OCI-LY3 (cell line): ENCODE measurements at regions not wholly inside any gene's neighbourhood (a gene's known extent, or its start where the extent isn't known, plus 50 kb on each side); places are given as distances from the start of the nearest gene placed in this dataset.
A peak's percentile ranks its signal among the peaks of the same experiment; 100 is the strongest.

Experiments
- H2AFZ ChIP-seq: fragments of 200-600, 300-600 bp; shearing (Covaris generic); 2 replicates; pipeline ENCODE4 v1.6.0; 2014; ENCODE audit warnings: antibody characterized with exemption, low read depth, low read length
- H3K27ac ChIP-seq: fragments of 200-600, 300-600 bp; sonication (generic); 2 replicates; pipeline ENCODE4 v1.5.1; 2014; ENCODE audit warnings: mild to moderate bottlenecking, low read length, moderate library complexity, mixed read lengths
- H3K27me3 ChIP-seq: fragments of 200-600, 300-600 bp; sonication (generic); 2 replicates; pipeline ENCODE4 v1.6.1; 2014; ENCODE audit warnings: low read depth, low read length, mixed read lengths
- H3K36me3 ChIP-seq: fragments of 200-600, 300-600 bp; sonication (generic); replicated peaks from 2 replicates; pipeline ENCODE3; 2014; ENCODE audit warnings: low read depth, low read length, mixed read lengths
- H3K4me1 ChIP-seq: fragments of 300-600, 200-600 bp; sonication (generic); 2 replicates; pipeline ENCODE4 v1.6.1; 2014; ENCODE audit warnings: low read length, mixed read lengths
- H3K4me2 ChIP-seq: fragments of 200-600, 300-600 bp; sonication (generic); 2 replicates; pipeline ENCODE4 v1.6.1; 2014; ENCODE audit warnings: low read length, mixed read lengths
- H3K4me3 ChIP-seq: fragments of 300-600, 200-600 bp; sonication (generic); 2 replicates; pipeline ENCODE4 v1.5.1; 2014; ENCODE audit warnings: antibody characterized with exemption, mild to moderate bottlenecking, low read length, moderate library complexity
- H3K79me2 ChIP-seq: fragments of 300-600, 200-600 bp; shearing (Covaris generic); 2 replicates; pipeline ENCODE4 v1.6.1; 2014; ENCODE audit warnings: mild to moderate bottlenecking, low read length, mixed read lengths
- H3K9ac ChIP-seq: fragments of 300-600, 200-600 bp; shearing (Covaris generic); 2 replicates; pipeline ENCODE4 v1.6.0; 2014; ENCODE audit warnings: mild to moderate bottlenecking, low read length, moderate library complexity
- H3K9me3 ChIP-seq: fragments of 200-600, 300-600 bp; shearing (Covaris generic); 2 replicates; pipeline ENCODE4 v1.6.1; 2014; ENCODE audit warnings: low read length, mixed read lengths; ENCODE audit not compliant: insufficient read depth
- H4K20me1 ChIP-seq: fragments of 200-600, 300-600 bp; sonication (generic); 2 replicates; pipeline ENCODE4 v1.6.1; 2016; ENCODE audit warnings: low read length, mixed read lengths; ENCODE audit not compliant: insufficient read depth
- EZH2phosphoT487 ChIP-seq: fragments of 200-600 bp; shearing (Covaris generic); IDR thresholded peaks from 2 replicates; pipeline ENCODE4 v1.6.1; 2018; ENCODE audit warnings: antibody characterized with exemption, mixed run types, low read depth
- TF ChIP-seq, protein P1 (sequence below): fragments of 200-600, 300-600 bp; sonication (generic); IDR thresholded peaks from 2 replicates; pipeline ENCODE4 v1.5.1; 2014; ENCODE audit warnings: antibody characterized with exemption, low read length, low read depth

DNA sequence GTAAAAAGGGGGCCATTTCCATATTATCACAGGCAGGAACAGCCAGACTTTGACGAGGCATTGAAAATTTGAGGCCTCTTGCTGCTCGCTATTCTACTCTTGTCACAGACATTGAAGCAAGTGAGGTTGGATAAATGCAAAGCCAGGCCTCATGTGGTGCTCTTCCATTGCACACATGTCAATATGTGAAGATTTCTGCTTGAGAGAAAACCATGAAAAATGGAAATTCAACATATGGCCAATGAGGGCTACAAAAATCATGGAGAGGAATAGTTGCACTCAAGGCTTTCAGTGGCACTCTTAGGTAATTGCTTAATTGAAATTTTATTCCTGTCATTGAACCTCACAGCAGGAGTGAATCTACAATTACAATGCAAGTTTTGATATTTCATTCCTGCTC is 185.6 kb upstream of the MBNL1 start:
- no peak overlapping the region for H3K4me2 ChIP-seq
- H3K4me3 ChIP-seq, result no peak overlapping the region
- no peaks in the 10 kb centered on the region for H3K27me3 ChIP-seq
- H3K36me3 ChIP-seq, result no peaks in the 10 kb centered on the region
- no peak for TF ChIP-seq EZH2phosphoT487
- TF ChIP-seq, protein P1, sequence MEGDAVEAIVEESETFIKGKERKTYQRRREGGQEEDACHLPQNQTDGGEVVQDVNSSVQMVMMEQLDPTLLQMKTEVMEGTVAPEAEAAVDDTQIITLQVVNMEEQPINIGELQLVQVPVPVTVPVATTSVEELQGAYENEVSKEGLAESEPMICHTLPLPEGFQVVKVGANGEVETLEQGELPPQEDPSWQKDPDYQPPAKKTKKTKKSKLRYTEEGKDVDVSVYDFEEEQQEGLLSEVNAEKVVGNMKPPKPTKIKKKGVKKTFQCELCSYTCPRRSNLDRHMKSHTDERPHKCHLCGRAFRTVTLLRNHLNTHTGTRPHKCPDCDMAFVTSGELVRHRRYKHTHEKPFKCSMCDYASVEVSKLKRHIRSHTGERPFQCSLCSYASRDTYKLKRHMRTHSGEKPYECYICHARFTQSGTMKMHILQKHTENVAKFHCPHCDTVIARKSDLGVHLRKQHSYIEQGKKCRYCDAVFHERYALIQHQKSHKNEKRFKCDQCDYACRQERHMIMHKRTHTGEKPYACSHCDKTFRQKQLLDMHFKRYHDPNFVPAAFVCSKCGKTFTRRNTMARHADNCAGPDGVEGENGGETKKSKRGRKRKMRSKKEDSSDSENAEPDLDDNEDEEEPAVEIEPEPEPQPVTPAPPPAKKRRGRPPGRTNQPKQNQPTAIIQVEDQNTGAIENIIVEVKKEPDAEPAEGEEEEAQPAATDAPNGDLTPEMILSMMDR, result no peak
- no peak overlapping the region for H3K9ac ChIP-seq
- H3K79me2 ChIP-seq, result no peaks in the 10 kb centered on the region
- no peak overlapping the region for H3K27ac ChIP-seq
- H3K4me1 ChIP-seq, result peaks cover 6% of the 10 kb centered on the region
- H2AFZ ChIP-seq, result no peak overlapping the region
- H4K20me1 ChIP-seq, result no peaks in the 10 kb centered on the region
- 0 out of 2 replicates have a peak, but pooled peaks cover 6% of the 10 kb centered on the region for H3K9me3 ChIP-seq

DNA sequence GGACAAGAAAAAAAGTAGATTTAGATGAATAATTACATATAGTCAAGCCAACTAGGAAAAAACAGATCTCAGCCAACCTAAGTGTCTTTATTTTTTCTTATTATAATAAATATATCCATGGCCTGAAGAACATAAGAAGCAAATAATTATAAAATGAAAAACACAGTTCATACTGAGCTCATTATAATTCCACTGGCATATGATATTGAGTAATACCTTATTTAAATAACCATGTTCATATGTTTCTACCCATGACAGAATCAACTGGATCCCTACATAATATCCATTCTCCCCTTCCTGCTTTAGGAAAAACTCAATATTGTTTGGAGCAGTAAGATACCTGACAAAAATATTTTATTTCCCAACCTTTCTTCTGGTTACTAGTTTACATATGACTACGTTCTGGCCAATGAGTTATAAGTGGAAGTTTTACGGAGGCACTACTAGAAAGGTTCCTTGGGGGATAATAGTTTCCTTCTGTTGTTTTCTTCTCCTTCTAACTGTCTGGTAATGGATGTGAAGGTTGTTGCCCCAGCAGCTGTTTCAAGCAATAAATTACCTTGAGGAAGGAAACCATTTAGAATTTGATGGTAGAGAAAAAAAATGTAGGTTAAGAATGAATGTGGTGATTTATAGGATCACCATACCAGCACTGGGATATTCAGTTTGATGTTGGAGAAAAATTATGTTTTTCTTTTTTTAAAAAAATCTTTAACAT is 184.1 kb upstream of the MBNL1 start:
- H4K20me1 ChIP-seq, result no peaks in the 10 kb centered on the region
- H2AFZ ChIP-seq, result no peak overlapping the region
- no peak overlapping the region for H3K4me2 ChIP-seq
- peaks cover 10% of the 10 kb centered on the region for H3K4me1 ChIP-seq
- H3K9me3 ChIP-seq, result 0 out of 2 replicates have a peak, but pooled peaks cover 6% of the 10 kb centered on the region
- H3K79me2 ChIP-seq, result no peaks in the 10 kb centered on the region
- no peak for TF ChIP-seq EZH2phosphoT487
- no peak overlapping the region for H3K9ac ChIP-seq
- H3K27ac ChIP-seq, result no peak overlapping the region
- no peaks in the 10 kb centered on the region for H3K27me3 ChIP-seq
- no peaks in the 10 kb centered on the region for H3K36me3 ChIP-seq
- no peak overlapping the region for H3K4me3 ChIP-seq

DNA sequence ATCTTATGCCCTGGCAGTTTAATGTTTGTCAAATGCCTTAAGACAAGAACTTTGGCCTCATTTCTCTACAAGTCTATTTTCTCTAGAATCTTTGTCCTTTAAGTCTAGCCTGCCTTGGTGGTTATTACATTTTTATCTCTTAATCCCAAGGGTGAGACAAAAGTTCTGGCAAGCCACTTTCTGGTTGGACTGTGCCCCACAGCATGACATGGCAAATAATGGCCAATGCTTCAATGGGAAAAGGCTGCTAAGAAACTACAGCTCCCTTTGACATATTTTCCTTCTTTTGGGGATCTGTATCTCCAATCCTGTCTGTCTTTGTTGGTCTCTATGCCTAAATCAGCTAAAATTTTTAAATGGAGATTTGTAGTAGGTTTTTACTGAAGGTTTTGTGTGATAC is 181.6 kb upstream of the MBNL1 start:
- no peaks in the 10 kb centered on the region for H3K36me3 ChIP-seq
- no peaks in the 10 kb centered on the region for H3K79me2 ChIP-seq
- 0 out of 2 replicates have a peak overlapping the region, but pooled peaks have one; percentile 4 for H2AFZ ChIP-seq
- H3K4me3 ChIP-seq, result no peak overlapping the region
- H3K4me1 ChIP-seq, result peaks cover 12% of the 10 kb centered on the region
- no peak overlapping the region for H3K9ac ChIP-seq
- no peaks in the 10 kb centered on the region for H3K27me3 ChIP-seq
- H3K4me2 ChIP-seq, result no peak overlapping the region
- no peak for TF ChIP-seq EZH2phosphoT487
- TF ChIP-seq, protein P1, result no peak
- H3K27ac ChIP-seq, result no peak overlapping the region
- no peaks in the 10 kb centered on the region for H4K20me1 ChIP-seq
- no peaks in the 10 kb centered on the region for H3K9me3 ChIP-seq

DNA sequence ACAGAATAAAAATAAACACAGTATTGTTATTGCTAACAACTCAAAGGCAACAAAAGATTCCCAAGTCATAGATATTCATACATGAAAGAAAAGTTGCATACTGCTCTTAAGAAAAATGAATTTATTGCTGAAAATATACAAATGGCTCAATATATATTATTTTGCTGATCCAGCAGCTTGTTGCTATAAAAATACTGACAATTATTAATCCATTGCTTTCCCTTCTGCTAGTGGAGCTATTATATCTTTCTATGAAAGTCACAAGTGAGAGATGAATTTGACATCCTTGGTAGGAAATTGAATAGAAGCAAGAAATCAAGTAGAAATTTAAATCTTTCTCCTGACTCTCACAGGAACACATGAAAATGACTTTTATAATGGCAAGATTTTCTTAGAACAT is 179.2 kb upstream of the MBNL1 start:
- Histone ChIP-seq H4K20me1 (no peaks in the 10 kb centered on the region), H2AFZ (no peak overlapping the region), H3K27ac (no peak overlapping the region), H3K36me3 (no peaks in the 10 kb centered on the region), H3K9me3 (no peaks in the 10 kb centered on the region), H3K27me3 (no peaks in the 10 kb centered on the region), H3K4me2 (no peak overlapping the region), H3K9ac (no peak overlapping the region), H3K4me1 (peaks cover 12% of the 10 kb centered on the region), H3K79me2 (no peaks in the 10 kb centered on the region), H3K4me3 (no peak overlapping the region)
- TF ChIP-seq, protein P1, result no peak
- TF ChIP-seq EZH2phosphoT487, result no peak
